GM18907 (cell line): ENCODE measurements at regions not wholly inside any gene's neighbourhood (a gene's known extent, or its start where the extent isn't known, plus 50 kb on each side); places are given as distances from the start of the nearest gene placed in this dataset.
"Not testable (repeated sequence)": the region's sequence is repeated elsewhere in the genome, so short reads cannot be mapped to it uniquely, and the experiment has no call there.

ENCODE experiments used
- ATAC-seq: cut with Tn5 transposase; IDR thresholded peaks from one replicate; pipeline ENCODE4 v1.9.1; 2021; ENCODE audit warnings: mild to moderate bottlenecking, moderate library complexity; ENCODE audit not compliant: unreplicated experiment

GRCh38 chr1:112093372-112093694 is 103.9 kb upstream of the KCND3 start:
- no peak for ATAC-seq

DNA sequence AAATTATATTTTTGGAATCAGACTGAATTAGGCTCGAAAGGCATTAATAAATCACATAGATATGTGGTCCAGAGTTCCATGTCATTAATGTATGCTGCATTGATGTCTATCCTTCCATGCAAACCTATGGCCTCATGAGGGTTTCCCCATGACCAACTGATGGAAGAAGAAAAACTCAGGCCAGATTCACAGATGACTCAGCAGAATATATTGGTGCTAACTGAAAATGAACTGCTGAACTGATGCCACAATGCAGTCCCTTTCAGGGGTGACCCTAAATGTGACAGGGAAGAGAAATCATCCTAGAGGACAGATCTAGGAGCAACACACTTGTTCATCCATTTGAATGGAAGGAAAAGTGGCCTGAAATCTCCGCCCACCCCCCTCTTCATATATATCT is 110.5 kb upstream of the KCND3 start:
- no peak for ATAC-seq

DNA sequence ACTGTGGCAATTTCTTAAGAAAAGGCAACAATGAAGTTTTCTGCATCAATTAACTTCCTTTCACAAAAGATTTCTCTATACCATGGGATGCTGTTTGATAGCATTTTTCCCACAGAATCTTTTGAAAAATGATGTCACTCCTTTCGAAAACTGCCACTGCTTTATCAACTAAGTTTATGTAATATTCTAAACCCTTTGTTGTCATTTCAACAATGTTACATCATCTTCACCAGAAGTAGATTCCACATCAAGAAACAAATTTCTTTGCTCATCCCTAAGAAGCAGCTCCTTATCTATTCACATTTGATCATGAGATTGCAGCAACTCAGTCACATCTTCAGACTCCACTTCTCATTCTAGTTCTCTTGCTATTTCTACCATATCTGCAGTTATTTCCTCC is 116.1 kb upstream of the KCND3 start:
- no peak for ATAC-seq

DNA sequence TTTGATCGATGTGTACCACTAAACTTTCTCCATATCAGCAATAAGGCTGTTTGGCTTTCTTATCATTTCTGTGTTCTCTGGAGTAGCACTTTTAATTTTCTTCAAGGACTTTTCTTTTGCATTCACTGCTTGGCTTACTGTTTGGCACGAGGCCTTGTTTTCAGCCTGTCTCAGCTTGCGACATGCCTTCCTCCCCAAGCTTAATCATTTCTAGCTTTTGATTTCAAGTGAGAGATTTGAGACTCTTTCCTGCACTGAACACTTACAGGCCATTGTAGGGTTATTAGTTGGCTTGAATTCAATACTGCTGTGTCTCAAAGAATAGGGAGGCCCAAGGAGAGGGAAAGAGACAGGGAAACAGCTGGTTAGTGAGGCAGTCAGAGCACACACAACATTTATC is 120.6 kb upstream of the KCND3 start:
- ATAC-seq: no peak

GRCh38 chr1:112111734-112112133 is 122.3 kb upstream of the KCND3 start:
- ATAC-seq: no peak

GRCh38 chr1:112114540-112114939 is 125.1 kb upstream of the KCND3 start:
- ATAC-seq: no peak

- no peak for ATAC-seq
Observed at GRCh38 chr1:112126598-112126997, 137.1 kb upstream of the KCND3 start.

DNA sequence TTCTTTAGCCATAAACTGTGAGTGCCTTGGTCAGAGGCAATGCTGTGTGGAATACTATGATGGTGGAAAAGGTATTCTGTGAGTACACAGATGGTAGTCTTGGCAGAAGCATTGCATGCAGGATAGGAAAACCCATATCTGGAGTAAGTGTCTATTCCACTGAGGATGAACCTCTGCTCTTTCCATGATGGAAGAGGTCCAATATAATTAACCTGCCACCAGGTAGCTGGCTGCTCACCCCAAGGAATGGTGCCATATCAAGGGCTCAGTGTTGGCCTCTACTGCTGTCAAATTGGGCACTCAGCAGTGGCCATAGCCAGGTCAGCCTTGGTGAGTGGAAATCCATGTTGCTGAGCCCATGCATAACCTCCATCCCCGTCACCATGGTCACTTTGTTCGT is 138.1 kb upstream of the KCND3 start:
- ATAC-seq: not testable (repeated sequence)

- ATAC-seq: no peak
Observed at GRCh38 chr1:112133487-112133886, 144.0 kb upstream of the KCND3 start.

- ATAC-seq: no peak
Observed at GRCh38 chr1:112140743-112141142, 151.3 kb upstream of the KCND3 start.

DNA sequence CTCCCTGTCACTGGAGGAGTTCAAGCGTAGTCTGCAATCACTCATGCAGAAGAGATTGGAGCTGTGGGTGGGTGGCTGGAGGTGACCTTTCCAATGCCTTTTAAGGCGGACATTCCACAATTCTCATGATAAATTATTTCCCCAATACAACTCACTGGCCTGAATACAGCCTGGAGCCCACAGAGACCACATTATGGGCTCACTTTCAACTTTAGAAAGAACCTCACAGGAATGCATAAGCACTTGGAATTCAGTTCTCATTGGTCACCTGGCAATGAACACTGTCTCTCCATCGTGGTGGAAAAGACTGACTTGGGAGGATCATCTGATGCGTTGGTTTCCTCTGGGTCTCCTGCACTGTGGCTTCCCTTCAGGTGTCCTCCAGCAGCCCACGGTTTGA is 151.8 kb upstream of the KCND3 start:
- ATAC-seq: no peak

DNA sequence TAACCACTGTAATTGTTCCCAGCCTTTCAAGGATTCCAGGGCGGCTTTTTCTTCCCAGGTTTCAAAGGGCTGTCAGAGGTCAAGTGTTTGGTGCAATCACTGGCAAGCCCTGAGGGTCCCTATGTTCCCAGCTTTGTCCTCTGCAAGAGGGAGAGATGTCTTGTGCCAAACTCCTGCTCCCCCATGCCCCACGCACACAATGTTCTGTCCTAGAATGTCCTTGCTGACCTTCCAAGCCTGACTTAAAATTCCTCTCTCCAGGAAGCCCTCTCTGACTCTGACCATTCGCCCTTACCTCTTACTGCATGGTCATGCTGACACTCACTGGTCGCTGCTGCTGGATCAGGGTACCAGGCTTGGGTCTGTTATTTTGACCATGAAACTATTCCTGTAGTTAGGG is 152.5 kb upstream of the KCND3 start:
- ATAC-seq: no peak

GRCh38 chr1:112143871-112144441 is 154.5 kb upstream of the KCND3 start:
- no peak for ATAC-seq

GRCh38 chr1:112144733-112145426 is 155.4 kb upstream of the KCND3 start:
- ATAC-seq: no peak

GRCh38 chr1:112146201-112146715 is 156.8 kb upstream of the KCND3 start:
- no peak for ATAC-seq

GRCh38 chr1:112160214-112160613 is 170.7 kb upstream of the KCND3 start:
- ATAC-seq: not testable (repeated sequence)

- ATAC-seq: no peak
Observed at GRCh38 chr1:112165375-112165774, 175.9 kb upstream of the KCND3 start.

DNA sequence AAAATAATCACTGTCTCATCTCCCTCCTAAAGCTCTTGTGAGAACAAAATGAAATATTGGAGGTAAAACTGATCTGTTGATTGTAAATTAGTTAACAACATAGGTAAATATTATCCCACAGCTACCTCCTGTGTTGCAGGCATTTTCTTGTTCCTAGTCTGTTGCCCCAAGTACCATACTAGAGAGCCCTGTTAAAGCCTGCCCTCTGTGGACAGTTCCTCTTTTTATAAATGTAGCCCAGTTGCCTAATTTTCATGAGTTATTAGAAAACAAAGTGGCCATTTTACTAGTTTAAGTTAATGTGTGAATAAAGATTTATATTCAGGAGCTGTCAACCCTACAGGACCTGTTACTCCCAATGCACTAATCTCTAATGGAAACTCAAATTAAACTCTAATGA is 180.0 kb upstream of the KCND3 start:
- ATAC-seq: no peak

DNA sequence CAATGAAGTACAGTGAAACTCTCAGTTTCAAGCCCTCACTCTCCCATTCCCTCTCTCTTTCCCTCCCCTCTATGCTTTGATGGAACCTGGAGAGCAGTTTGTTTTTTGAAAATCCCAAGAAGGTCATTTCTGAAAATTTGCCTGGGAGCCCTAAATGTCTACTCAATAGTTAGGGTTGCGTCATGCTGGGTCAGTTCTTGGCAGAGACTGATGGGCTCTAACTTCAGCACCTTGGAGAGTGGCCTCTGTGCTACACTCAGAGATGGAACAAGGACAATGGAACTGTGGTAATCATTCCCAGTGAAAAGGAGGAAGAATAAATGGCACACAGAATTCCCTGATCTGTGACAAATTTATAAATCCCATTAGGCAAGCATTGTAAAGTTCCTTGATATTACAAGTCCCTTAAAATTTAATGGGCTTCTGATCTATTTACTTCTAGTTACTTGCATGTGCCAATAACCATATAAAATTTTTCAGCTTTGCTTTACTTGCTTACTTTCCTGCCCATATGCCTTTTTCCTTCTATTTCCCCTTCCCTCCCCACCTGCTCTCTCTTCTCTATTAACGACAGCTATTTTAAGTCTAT is 182.9 kb upstream of the KCND3 start:
- no peak for ATAC-seq

DNA sequence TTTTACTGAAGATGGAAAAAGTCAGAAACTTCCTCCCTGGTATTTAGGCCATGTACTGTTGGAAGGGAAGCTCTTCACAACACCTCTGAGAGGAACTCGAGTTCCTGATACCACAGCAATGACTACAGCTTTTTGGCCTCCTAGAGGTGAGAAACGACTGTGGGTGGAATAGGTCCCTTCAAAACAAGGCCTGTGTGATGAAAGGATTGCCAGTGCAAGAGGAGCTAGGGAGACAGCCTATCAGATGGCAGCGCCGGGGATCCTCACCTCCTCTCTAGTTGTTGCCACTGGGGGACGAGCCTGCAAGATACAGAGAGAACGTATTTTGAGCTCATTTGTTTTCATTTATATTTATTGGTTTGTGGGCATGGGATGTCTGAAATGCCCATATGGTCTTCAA is 187.8 kb upstream of the KCND3 start:
- ATAC-seq: no peak

- no peak for ATAC-seq
Observed at GRCh38 chr1:112188611-112189010, 199.1 kb upstream of the KCND3 start.

GRCh38 chr1:112196008-112196588 is 199.9 kb upstream of the CTTNBP2NL start:
- ATAC-seq: no peak
